ENCODE measurements at regions not wholly inside any gene's neighbourhood (a gene's known extent, or its start where the extent isn't known, plus 50 kb on each side); places are given as distances from the start of the nearest gene placed in this dataset.

DNA sequence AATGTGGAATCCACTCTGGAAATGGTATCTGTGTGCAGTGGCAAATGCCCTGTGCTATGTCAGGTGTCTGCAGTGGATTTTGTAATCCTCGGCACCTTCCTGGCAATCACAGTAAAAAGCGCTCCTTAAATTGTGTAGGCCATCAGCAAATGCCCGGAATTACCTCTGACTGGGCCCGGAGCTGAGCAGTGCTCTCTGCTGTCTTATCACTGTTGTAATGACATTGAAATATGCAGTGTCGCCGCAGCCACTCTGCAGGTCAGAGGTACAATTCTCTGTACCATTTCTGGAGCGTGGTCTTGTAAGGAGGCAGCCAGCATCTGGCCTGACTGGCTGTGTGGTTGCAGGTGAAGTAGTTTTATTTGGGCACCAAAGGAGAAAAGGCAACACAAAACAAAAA, 416.4 kb upstream of the MKI67 start:
- no peak for DNase-seq (ENCODE audit: low read depth)
- no peak overlapping the region for H3K4me3 ChIP-seq (ENCODE audit: low read depth, low read length)
- TF ChIP-seq, protein P1, sequence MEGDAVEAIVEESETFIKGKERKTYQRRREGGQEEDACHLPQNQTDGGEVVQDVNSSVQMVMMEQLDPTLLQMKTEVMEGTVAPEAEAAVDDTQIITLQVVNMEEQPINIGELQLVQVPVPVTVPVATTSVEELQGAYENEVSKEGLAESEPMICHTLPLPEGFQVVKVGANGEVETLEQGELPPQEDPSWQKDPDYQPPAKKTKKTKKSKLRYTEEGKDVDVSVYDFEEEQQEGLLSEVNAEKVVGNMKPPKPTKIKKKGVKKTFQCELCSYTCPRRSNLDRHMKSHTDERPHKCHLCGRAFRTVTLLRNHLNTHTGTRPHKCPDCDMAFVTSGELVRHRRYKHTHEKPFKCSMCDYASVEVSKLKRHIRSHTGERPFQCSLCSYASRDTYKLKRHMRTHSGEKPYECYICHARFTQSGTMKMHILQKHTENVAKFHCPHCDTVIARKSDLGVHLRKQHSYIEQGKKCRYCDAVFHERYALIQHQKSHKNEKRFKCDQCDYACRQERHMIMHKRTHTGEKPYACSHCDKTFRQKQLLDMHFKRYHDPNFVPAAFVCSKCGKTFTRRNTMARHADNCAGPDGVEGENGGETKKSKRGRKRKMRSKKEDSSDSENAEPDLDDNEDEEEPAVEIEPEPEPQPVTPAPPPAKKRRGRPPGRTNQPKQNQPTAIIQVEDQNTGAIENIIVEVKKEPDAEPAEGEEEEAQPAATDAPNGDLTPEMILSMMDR (IDR thresholded peaks at IDR 0.05; ENCODE audit: insufficient read depth, low read depth, low read length, missing control alignments) = no peak

DNA sequence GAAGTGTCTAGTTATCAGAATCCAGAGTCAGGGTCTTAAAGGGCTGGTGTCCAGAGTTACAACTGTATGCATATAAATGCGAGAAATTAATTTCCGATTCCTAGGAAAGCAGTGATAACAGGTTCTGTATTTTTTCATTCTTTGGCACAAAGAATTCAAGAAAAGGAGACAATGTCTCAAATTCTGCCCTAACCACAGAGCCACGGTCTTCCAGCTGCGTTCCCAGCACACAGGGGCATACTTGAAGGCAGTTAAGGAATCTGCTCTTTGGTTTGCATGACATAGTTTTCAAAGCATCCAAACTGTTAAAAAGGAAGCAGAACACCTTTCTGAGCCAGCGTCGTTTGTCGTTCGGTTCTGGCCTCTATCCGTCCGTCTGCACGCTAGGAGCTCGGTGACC, 416.9 kb upstream of the MKI67 start:
- H3K4me3 ChIP-seq (ENCODE audit: low read depth, low read length) = no peak overlapping the region
- TF ChIP-seq, protein P1 (IDR thresholded peaks at IDR 0.05; ENCODE audit: insufficient read depth, low read depth, low read length, missing control alignments) = no peak
- no peak for DNase-seq (ENCODE audit: low read depth)

DNA sequence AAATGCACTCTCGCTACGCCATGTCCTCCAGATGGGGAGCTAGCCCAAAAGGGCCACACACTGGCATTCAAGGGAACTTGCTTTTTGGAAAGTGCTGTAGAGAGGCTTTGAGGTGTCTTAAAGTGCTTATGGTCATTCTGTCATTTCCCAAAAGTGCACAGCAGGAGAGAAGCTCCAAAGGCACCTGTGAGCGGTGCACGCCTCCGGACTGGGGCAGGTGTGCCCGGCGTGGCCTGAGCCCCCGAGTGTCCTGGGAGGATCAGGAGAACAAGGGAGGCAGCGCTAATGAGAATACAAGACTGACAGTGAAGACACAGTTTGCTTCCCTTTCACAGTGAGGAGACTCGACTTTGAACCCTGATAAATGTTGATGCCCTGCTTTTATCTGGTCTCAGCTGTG, 419.0 kb upstream of the MKI67 start:
- TF ChIP-seq, protein P1 (IDR thresholded peaks at IDR 0.05; ENCODE audit: insufficient read depth, low read depth, low read length, missing control alignments) = no peak
- no peak overlapping the region for H3K4me3 ChIP-seq (ENCODE audit: low read depth, low read length)
- no peak for DNase-seq (ENCODE audit: low read depth)

DNA sequence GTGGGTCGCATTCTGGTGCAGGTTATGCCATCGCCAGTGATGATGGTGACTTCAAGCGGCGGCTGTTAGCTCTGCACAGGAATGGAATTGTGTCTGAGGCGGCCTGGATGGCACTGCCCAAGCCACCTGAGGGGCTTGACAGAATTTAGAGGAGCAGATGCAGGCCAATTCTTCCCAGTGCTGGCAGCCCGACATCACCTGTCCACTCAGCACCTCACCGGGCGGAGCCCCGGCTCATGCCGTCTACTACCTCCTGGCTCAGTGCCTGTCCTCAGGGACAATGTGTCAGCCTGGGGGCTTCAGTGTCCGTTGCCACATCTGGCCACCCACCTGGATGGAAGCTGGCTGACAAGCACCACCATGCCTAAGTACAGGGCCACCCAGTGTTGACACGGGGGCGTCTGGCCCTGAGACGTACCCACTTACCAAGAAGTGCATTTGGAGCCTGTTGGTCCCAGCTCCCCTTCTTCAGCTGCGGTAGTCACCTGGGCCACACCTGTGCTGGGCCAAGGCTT, 420.5 kb upstream of the MKI67 start:
- no peak for DNase-seq (ENCODE audit: low read depth)
- TF ChIP-seq, protein P1 (IDR thresholded peaks at IDR 0.05; ENCODE audit: insufficient read depth, low read depth, low read length, missing control alignments) = no peak
- H3K4me3 ChIP-seq (ENCODE audit: low read depth, low read length) = no peak overlapping the region

DNA sequence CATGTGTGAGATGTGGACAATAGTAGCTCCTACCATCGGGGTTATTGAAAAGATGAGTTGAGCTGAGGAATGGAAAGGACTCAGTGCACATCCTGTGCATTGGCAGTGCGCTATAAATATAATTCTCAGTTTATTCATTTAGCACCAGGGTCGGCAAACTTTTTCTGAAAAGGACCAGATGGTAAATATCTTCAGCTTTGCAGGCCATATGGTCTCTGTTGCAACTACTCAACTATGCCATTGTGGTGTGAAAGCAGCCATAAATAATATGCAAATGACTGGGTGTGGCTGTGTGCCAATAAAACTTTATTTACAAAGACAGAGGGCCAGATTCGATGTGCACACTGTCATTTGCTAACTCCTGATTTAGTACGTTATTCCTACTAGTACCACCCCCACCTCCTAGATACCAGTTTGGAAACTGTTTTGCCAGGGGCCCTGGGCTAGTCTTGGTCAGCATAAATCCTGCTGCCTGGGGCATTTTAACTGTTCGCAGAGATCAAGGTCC, 422.9 kb upstream of the MKI67 start:
- TF ChIP-seq, protein P1 (IDR thresholded peaks at IDR 0.05; ENCODE audit: insufficient read depth, low read depth, low read length, missing control alignments) = no peak
- no peak overlapping the region for H3K4me3 ChIP-seq (ENCODE audit: low read depth, low read length)
- no peak for DNase-seq (ENCODE audit: low read depth)

DNA sequence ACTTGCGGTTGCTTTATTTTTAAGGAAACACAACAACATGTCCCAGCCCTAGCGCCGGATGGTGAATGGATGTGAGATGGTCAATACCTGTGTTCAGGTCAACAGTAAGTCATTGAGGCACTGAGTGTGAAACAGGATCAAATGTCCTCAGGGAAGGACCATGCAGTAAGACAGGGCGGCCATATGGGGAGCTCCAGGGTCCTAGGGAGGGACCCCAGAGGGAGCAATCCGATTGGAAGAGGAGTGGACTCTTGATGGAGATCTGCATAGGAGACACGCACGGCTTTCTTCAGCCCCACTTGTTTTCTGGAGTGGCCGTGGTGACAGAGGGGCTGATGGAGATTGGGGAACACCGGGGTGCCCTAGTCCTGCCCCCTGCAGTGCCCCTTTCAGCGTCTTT, 423.8 kb upstream of the MKI67 start:
- TF ChIP-seq, protein P1 (IDR thresholded peaks at IDR 0.05; ENCODE audit: insufficient read depth, low read depth, low read length, missing control alignments) = no peak

DNA sequence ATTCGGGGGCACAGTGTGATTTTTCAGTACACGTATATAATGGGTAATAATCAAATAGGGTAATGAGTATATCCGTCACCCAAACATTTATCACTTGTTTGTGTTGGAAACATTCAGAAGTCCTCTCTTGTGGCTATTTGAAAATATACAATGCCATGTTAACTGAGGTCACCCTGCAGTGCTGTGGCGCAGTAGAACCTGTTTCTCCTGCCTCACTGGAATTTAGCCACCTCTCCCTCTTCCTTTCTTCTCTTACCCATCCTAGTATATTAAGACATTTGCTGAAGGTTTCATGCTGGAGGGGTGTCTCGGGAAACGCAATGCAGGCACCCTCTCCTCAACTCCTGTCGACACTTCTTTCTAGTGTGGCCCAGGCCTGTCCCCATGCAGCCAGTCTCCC, 425.3 kb upstream of the MKI67 start:
- DNase-seq (ENCODE audit: low read depth) = no peak
- TF ChIP-seq, protein P1 (IDR thresholded peaks at IDR 0.05; ENCODE audit: insufficient read depth, low read depth, low read length, missing control alignments) = no peak
- no peak overlapping the region for H3K4me3 ChIP-seq (ENCODE audit: low read depth, low read length)

More for the DNA sequence above, 423.8 kb upstream of the MKI67 start:
- H3K4me3 ChIP-seq (ENCODE audit: low read depth, low read length) = no peak overlapping the region
- DNase-seq (ENCODE audit: low read depth) = no peak

All from GM12865 (cell line).